ENCODE measurements at regions not wholly inside any gene's neighbourhood (a gene's known extent, or its start where the extent isn't known, plus 50 kb on each side); places are given as distances from the start of the nearest gene placed in this dataset.

DNA sequence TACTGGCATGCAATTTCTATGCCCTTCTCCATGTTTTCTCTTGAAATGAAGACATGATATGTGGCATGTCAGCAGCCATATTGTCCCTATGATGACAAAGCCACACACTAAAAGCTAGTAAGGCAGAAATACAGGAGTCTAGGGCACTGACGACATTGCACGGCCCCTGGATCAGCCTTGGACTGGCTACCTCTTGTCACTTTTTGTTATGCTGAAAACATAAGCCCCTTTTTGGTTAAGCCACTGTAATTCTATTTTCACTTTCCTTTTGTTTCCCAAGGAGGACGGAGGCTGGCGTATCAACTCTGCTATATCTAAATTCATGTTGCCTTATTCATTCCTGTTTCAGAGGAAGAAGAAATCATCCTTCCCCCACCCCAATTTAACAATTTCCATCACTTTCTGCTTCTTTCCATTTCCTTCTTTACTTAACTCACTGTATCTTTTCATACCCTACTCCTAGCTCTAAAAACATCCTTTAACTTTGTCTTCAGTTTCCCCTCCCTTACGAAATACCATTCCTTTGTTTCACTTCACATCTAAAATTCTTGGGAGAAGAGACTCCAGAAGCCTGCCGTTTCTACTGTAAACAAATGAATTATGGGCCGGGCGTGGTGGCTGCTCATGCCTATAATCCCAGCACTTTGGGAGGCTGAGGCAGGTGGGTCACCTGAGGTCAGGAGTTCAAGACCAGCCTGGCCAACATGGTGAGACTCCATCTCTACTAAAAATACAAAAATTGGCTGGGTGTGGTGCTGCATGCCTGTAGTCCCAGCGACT, 364.1 kb downstream of the PCNX1 start:
- Histone ChIP-seq H3K79me2 (ENCODE audit: control insufficient read depth, insufficient read depth, low read length) (no peaks in the 10 kb centered on the region), H3K4me2 (ENCODE audit: insufficient read depth, low read length) (no peak overlapping the region), H3K27me3 (ENCODE audit: control insufficient read depth in 2 of 2, insufficient read depth in 2 of 2, low read length in 2 of 2) (peaks cover 3 to 4% of the 10 kb centered on the region in 2 experiments), H3K4me1 (ENCODE audit: control insufficient read depth, extremely low read depth, insufficient read depth, low read length) (no peaks in the 10 kb centered on the region), H3K9me1 (replicated peaks; ENCODE audit: control insufficient read depth, extremely low read depth, insufficient read depth, low read length) (no peaks in the 10 kb centered on the region), H4K20me1 (replicated peaks; ENCODE audit: control insufficient read depth, extremely low read depth, insufficient read depth, low read length) (no peaks in the 10 kb centered on the region), H3K36me3 (ENCODE audit: control insufficient read depth in 2 of 2, extremely low read depth in 1 of 2, insufficient read depth in 2 of 2, low read length in 2 of 2) (no peaks in the 10 kb centered on the region), H3K9me3 (replicated peaks; ENCODE audit: control insufficient read depth, insufficient read depth, low read length) (no peaks in the 10 kb centered on the region), H3K4me3 (replicated peaks in 1 of 3; ENCODE audit: insufficient read depth in 1 of 3, low read depth in 1 of 3, low read length in 3 of 3) (no peak overlapping the region), H3K27ac (ENCODE audit: insufficient read depth, low read depth, low read length) (no peak overlapping the region), H2AFZ (ENCODE audit: low read depth, low read length) (no peak overlapping the region), H3K9ac (replicated peaks; ENCODE audit: extremely low read depth, insufficient read depth, low read length) (no peak overlapping the region)
- FAIRE-seq (no peak), DNase-seq (ENCODE audit: low read depth, low spot score) (no peak)
- TF ChIP-seq POLR2A (IDR thresholded peaks at IDR 0.05; ENCODE audit: low read depth, low read length) (no peak), EZH2 (IDR thresholded peaks at IDR 0.05; ENCODE audit: borderline replicate concordance, low read depth, low read length, severe bottlenecking) (no peak), MYC (IDR thresholded peaks at IDR 0.05; ENCODE audit: low read depth, low read length) (no peak), FOS (IDR thresholded peaks at IDR 0.05; ENCODE audit: borderline replicate concordance, insufficient read depth, low read length) (no peak), JUN (IDR thresholded peaks at IDR 0.05; ENCODE audit: borderline replicate concordance, insufficient read depth, insufficient read length, low read depth) (no peak), POLR2AphosphoS5 (IDR thresholded peaks at IDR 0.05; ENCODE audit: insufficient read depth, low read depth, low read length) (no peak), GATA2 (IDR thresholded peaks at IDR 0.05; ENCODE audit: insufficient read depth, insufficient read length, low read depth, low read length) (no peak), MAX (IDR thresholded peaks at IDR 0.05; ENCODE audit: insufficient read depth, insufficient read length) (no peak)
- TF ChIP-seq, protein P1, sequence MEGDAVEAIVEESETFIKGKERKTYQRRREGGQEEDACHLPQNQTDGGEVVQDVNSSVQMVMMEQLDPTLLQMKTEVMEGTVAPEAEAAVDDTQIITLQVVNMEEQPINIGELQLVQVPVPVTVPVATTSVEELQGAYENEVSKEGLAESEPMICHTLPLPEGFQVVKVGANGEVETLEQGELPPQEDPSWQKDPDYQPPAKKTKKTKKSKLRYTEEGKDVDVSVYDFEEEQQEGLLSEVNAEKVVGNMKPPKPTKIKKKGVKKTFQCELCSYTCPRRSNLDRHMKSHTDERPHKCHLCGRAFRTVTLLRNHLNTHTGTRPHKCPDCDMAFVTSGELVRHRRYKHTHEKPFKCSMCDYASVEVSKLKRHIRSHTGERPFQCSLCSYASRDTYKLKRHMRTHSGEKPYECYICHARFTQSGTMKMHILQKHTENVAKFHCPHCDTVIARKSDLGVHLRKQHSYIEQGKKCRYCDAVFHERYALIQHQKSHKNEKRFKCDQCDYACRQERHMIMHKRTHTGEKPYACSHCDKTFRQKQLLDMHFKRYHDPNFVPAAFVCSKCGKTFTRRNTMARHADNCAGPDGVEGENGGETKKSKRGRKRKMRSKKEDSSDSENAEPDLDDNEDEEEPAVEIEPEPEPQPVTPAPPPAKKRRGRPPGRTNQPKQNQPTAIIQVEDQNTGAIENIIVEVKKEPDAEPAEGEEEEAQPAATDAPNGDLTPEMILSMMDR (IDR thresholded peaks at IDR 0.05; ENCODE audit: extremely low read depth in 1 of 2, insufficient read depth in 1 of 2, low read depth in 1 of 2, low read length in 2 of 2): no peak
- intact Hi-C loops (cut with micrococcal nuclease) (no loop called here), dilution Hi-C loops (cut with MboI; ENCODE audit: extremely low pct_ligation_motif_present, low sequenced_read_pairs) (no loop called here)
- BruUV-seq (replicated peaks): no TSS peak
- POLR2A ChIA-PET: no interaction called here
- CTCF ChIA-PET: interaction anchor here (1.1 to 1.2 kb wide), 2 partner anchors 8 to 12 kb away, joined by 3 read pairs; no protein-coding TSS in a partner anchor
